B cell (primary cell): ENCODE measurements at regions not wholly inside any gene's neighbourhood (a gene's known extent, or its start where the extent isn't known, plus 50 kb on each side); places are given as distances from the start of the nearest gene placed in this dataset.

ENCODE experiments used
- ATAC-seq: fragments of 200-7000 bp; cut with Tn5 transposase; one replicate; pipeline ENCODE4 v1.10.0; 2021; ENCODE audit warnings: low read depth, mild to moderate bottlenecking, moderate number of reproducible peaks, moderate library complexity
- CTCF ChIA-PET: fragments of 350-600 bp; sonication (Branson Sonifier 250); formaldehyde crosslinking; loops from one replicate; lab custom pipeline; 2021; ENCODE audit warnings: antibody characterized with exemption, inconsistent platforms; lab: Charles Lee
- POLR2A ChIA-PET: fragments of 350-600 bp; sonication (Branson Sonifier 250); formaldehyde crosslinking; loops from one replicate; lab custom pipeline; 2021; ENCODE audit warnings: antibody characterized with exemption; lab: Charles Lee
- DNase-seq: peaks from one replicate; pipeline ENCODE4 v3.0.0; 2013
- H2AFZ ChIP-seq: 2 replicates; pipeline ENCODE4 v1.6.1; 2012; ENCODE audit warnings: mild to moderate bottlenecking, low read depth, low read length; ENCODE audit not compliant: insufficient read depth, poor library complexity, severe bottlenecking
- H3K27ac ChIP-seq, 2 donors: 1 replicate in 1 of 2; 2 replicates in 1 of 2; pipeline ENCODE4 v1.5.1; 2012 to 2013; ENCODE audit warnings: low read length in 2 of 2, mild to moderate bottlenecking in 2 of 2, moderate library complexity in 1 of 2
- H3K27me3 ChIP-seq, 4 experiments: fragments of 200-600 bp in 1 of 4; sonication (generic) in 1 of 4; replicated peaks in 1 of 4; 1 replicate in 2 of 4; 2 replicates in 2 of 4; pipeline versions ENCODE4 v1.6.1 to v1.7.0; 2013 to 2016; ENCODE audit warnings: low read length in 3 of 4, mild to moderate bottlenecking in 2 of 4, mixed read lengths in 1 of 4, moderate library complexity in 1 of 4; ENCODE audit not compliant: insufficient read depth in 4 of 4, control insufficient read depth in 3 of 4; ENCODE audit errors: control extremely low read depth in 1 of 4
- H3K36me3 ChIP-seq, 2 experiments: replicated peaks in 1 of 2; 1 replicate in 1 of 2; 2 replicates in 1 of 2; pipeline versions ENCODE4 v1.6.1 to v1.7.1; 2013; ENCODE audit warnings: low read length in 1 of 2; ENCODE audit not compliant: insufficient read depth in 2 of 2, control insufficient read depth in 1 of 2; ENCODE audit errors: control extremely low read depth in 1 of 2, extremely low read depth in 1 of 2
- H3K4me1 ChIP-seq, 2 donors: fragments of 200-600 bp in 1 of 2; sonication (generic) in 1 of 2; 1 replicate in 1 of 2; 2 replicates in 1 of 2; pipeline versions ENCODE4 v1.5.1 to v1.6.1; 2013 to 2017; ENCODE audit warnings: low read length in 2 of 2; ENCODE audit not compliant: control insufficient read depth in 2 of 2, insufficient read depth in 2 of 2
- H3K4me2 ChIP-seq: replicated peaks from 2 replicates; pipeline ENCODE3; 2012; ENCODE audit warnings: mild to moderate bottlenecking, low read depth, low read length; ENCODE audit not compliant: poor library complexity, severe bottlenecking
- H3K4me3 ChIP-seq, 5 experiments: fragments of 200-600 bp in 1 of 5; sonication (generic) in 1 of 5; 1 replicate in 3 of 5; 2 replicates in 2 of 5; pipeline versions ENCODE4 v1.5.1 to v1.7.0; 2011 to 2016; ENCODE audit warnings: low read length in 4 of 5, mild to moderate bottlenecking in 4 of 5, low read depth in 2 of 5, control low read depth in 1 of 5, moderate library complexity in 1 of 5; ENCODE audit not compliant: insufficient read depth in 1 of 5; ENCODE audit errors: control extremely low read depth in 1 of 5, extremely low read depth in 1 of 5
- H3K79me2 ChIP-seq: fragments of 200-600 bp; sonication (generic); one replicate; pipeline ENCODE4 v1.6.0; 2016; ENCODE audit warnings: low read length; ENCODE audit not compliant: control insufficient read depth, insufficient read depth
- H3K9ac ChIP-seq: fragments of 200-600 bp; sonication (generic); 2 replicates; pipeline ENCODE4 v1.6.1; 2017; ENCODE audit warnings: mild to moderate bottlenecking, low read length, moderate library complexity
- H3K9me3 ChIP-seq, 3 donors: one replicate each; pipeline versions ENCODE4 v1.6.1 to v1.7.1; 2013; ENCODE audit warnings: low read length in 2 of 3; ENCODE audit not compliant: control insufficient read depth in 2 of 3, insufficient read depth in 1 of 3; ENCODE audit errors: control extremely low read depth in 1 of 3
- H4K20me1 ChIP-seq: 2 replicates; pipeline ENCODE4 v1.6.0; 2012; ENCODE audit warnings: mild to moderate bottlenecking, low read length; ENCODE audit not compliant: insufficient read depth, control insufficient read depth, poor library complexity, severe bottlenecking
- H3K27ac Mint-ChIP-seq: one replicate; pipeline ENCODE4 v1.8.0; 2021; ENCODE audit warnings: mixed read lengths
- H3K27me3 Mint-ChIP-seq: one replicate; pipeline ENCODE4 v1.8.0; 2021; ENCODE audit warnings: mixed read lengths
- H3K4me1 Mint-ChIP-seq: one replicate; pipeline ENCODE4 v1.8.0; 2021; ENCODE audit warnings: mixed read lengths
- H3K4me3 Mint-ChIP-seq: one replicate; pipeline ENCODE4 v1.8.0; 2021; ENCODE audit warnings: mixed read lengths
- H3K9me3 Mint-ChIP-seq: one replicate; pipeline ENCODE4 v1.8.0; 2022; ENCODE audit warnings: mixed read lengths; ENCODE audit not compliant: insufficient read depth
- CTCF ChIP-seq: fragments of 200-600 bp; IDR thresholded peaks from one replicate; pipeline ENCODE4 v1.8.0; 2022; ENCODE audit warnings: antibody characterized with exemption, mild to moderate bottlenecking
- EZH2 ChIP-seq: IDR thresholded peaks from 2 replicates; pipeline ENCODE4 v1.6.1; 2012; ENCODE audit warnings: borderline replicate concordance, low read depth, mild to moderate bottlenecking, moderate library complexity, low read length; ENCODE audit not compliant: insufficient read depth, poor library complexity, severe bottlenecking
- WGBS: methylation state at CpG from one replicate; pipeline ENCODE4 v1.1.5; 2013; ENCODE audit warnings: missing lambda C conversion rate; ENCODE audit not compliant: insufficient coverage; 5-methylcytosine and 5-hydroxymethylcytosine counted together
- intact Hi-C: fragments of 100-400 bp; cut with micrococcal nuclease; formaldehyde crosslinking; loops from one replicate; pipeline ENCODE4 v1.10.0; 2022

- CTCF ChIA-PET: no interaction called here
- Histone ChIP-seq H3K9ac (no peak overlapping the region), H2AFZ (no peak overlapping the region), H3K27ac (no peak overlapping the region), H4K20me1 (no peaks in the 10 kb centered on the region), H3K79me2 (no peaks in the 10 kb centered on the region), H3K4me1 (no peaks in the 10 kb centered on the region), H3K9me3 (peaks cover 0 to 6% (median 0%) of the 10 kb centered on the region in 3 donors), H3K4me3 (no peak overlapping the region), H3K4me2 (no peak overlapping the region), H3K27me3 (peaks cover 0 to 3% (median 1%) of the 10 kb centered on the region in 4 experiments), H3K36me3 (no peaks in the 10 kb centered on the region)
- H3K9me3 Mint-ChIP-seq: no peaks in the 10 kb centered on the region
- no peak for DNase-seq
- intact Hi-C loops: no loop called here
- no peak overlapping the region for H3K4me3 Mint-ChIP-seq
- no peak overlapping the region for H3K27ac Mint-ChIP-seq
- H3K27me3 Mint-ChIP-seq: peaks cover 13% of the 10 kb centered on the region
- TF ChIP-seq EZH2: no peak
- no peak for TF ChIP-seq CTCF
- 92% methylated on average over 2 of the region's 4 CpGs for WGBS
- POLR2A ChIA-PET: no interaction called here
- no peak for ATAC-seq
- H3K4me1 Mint-ChIP-seq: no peaks in the 10 kb centered on the region
These were observed 115.8 kb upstream of the STC2 start for GRCh38 chr5:173443971-173444370.

GRCh38 chr5:173441053-173441628, 112.9 kb upstream of the STC2 start:
- WGBS: 100% methylated on average over 2 of the region's 4 CpGs
- Mint-ChIP-seq H3K9me3 (no peaks in the 10 kb centered on the region), H3K27ac (no peak overlapping the region), H3K27me3 (peaks cover 15% of the 10 kb centered on the region), H3K4me3 (no peak overlapping the region), H3K4me1 (no peaks in the 10 kb centered on the region)
- CTCF ChIA-PET: no interaction called here
- POLR2A ChIA-PET: no interaction called here
- Histone ChIP-seq H3K9ac (no peak overlapping the region), H3K4me2 (no peak overlapping the region), H2AFZ (no peak overlapping the region), H4K20me1 (no peaks in the 10 kb centered on the region), H3K36me3 (no peaks in the 10 kb centered on the region), H3K9me3 (peaks cover 0 to 6% (median 0%) of the 10 kb centered on the region in 3 donors), H3K27ac (no peak overlapping the region), H3K4me1 (no peaks in the 10 kb centered on the region), H3K27me3 (peaks cover 0 to 3% (median 1%) of the 10 kb centered on the region in 4 experiments), H3K79me2 (no peaks in the 10 kb centered on the region), H3K4me3 (no peak overlapping the region)
- DNase-seq (no peak), ATAC-seq (no peak)
- intact Hi-C loops: no loop called here
- TF ChIP-seq CTCF (no peak), EZH2 (no peak)
